ENCODE measurements at regions not wholly inside any gene's neighbourhood (a gene's known extent, or its start where the extent isn't known, plus 50 kb on each side); places are given as distances from the start of the nearest gene placed in this dataset.

DNA sequence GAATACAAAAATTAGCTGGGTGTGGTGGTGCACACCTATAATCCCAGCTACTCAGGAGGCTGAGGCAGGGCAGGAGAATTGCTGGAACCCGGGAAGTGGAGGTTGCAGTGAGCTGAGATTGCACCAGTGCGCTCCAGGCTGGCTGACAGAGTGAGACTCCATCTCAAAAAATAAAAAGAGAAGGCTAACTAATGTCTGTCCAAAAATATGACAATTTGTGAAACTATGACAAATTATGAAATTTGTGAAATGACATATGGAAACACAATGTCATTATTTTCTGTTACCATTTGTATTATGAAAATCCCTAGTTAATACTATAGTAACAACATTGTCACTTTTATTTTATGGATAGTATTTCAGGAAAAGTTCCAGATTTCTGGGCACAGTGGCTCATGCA lies 1306.3 kb upstream of the EPHA6 start:
- Mint-ChIP-seq H3K27me3 (ENCODE audit: low read depth) (no peaks in the 10 kb centered on the region), H3K4me3 (no peak overlapping the region), H3K36me3 (peaks cover 13% of the 10 kb centered on the region), H3K27ac (no peak overlapping the region), H3K9me3 (peaks cover 6% of the 10 kb centered on the region), H3K4me1 (peaks cover 6% of the 10 kb centered on the region)
- ATAC-seq, result no peak
- ChIA-PET POLR2A (no interaction called here), CTCF (no interaction called here)
- no peak for DNase-seq (ENCODE audit: low spot score)
- TF ChIP-seq, protein P1, sequence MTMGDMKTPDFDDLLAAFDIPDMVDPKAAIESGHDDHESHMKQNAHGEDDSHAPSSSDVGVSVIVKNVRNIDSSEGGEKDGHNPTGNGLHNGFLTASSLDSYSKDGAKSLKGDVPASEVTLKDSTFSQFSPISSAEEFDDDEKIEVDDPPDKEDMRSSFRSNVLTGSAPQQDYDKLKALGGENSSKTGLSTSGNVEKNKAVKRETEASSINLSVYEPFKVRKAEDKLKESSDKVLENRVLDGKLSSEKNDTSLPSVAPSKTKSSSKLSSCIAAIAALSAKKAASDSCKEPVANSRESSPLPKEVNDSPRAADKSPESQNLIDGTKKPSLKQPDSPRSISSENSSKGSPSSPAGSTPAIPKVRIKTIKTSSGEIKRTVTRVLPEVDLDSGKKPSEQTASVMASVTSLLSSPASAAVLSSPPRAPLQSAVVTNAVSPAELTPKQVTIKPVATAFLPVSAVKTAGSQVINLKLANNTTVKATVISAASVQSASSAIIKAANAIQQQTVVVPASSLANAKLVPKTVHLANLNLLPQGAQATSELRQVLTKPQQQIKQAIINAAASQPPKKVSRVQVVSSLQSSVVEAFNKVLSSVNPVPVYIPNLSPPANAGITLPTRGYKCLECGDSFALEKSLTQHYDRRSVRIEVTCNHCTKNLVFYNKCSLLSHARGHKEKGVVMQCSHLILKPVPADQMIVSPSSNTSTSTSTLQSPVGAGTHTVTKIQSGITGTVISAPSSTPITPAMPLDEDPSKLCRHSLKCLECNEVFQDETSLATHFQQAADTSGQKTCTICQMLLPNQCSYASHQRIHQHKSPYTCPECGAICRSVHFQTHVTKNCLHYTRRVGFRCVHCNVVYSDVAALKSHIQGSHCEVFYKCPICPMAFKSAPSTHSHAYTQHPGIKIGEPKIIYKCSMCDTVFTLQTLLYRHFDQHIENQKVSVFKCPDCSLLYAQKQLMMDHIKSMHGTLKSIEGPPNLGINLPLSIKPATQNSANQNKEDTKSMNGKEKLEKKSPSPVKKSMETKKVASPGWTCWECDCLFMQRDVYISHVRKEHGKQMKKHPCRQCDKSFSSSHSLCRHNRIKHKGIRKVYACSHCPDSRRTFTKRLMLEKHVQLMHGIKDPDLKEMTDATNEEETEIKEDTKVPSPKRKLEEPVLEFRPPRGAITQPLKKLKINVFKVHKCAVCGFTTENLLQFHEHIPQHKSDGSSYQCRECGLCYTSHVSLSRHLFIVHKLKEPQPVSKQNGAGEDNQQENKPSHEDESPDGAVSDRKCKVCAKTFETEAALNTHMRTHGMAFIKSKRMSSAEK (CRISPR knock-in tag; IDR thresholded peaks at IDR 0.05; ENCODE audit: borderline replicate concordance), result no peak
- TF ChIP-seq, protein P2, sequence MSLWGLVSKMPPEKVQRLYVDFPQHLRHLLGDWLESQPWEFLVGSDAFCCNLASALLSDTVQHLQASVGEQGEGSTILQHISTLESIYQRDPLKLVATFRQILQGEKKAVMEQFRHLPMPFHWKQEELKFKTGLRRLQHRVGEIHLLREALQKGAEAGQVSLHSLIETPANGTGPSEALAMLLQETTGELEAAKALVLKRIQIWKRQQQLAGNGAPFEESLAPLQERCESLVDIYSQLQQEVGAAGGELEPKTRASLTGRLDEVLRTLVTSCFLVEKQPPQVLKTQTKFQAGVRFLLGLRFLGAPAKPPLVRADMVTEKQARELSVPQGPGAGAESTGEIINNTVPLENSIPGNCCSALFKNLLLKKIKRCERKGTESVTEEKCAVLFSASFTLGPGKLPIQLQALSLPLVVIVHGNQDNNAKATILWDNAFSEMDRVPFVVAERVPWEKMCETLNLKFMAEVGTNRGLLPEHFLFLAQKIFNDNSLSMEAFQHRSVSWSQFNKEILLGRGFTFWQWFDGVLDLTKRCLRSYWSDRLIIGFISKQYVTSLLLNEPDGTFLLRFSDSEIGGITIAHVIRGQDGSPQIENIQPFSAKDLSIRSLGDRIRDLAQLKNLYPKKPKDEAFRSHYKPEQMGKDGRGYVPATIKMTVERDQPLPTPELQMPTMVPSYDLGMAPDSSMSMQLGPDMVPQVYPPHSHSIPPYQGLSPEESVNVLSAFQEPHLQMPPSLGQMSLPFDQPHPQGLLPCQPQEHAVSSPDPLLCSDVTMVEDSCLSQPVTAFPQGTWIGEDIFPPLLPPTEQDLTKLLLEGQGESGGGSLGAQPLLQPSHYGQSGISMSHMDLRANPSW (CRISPR knock-in tag; conservative IDR thresholded peaks at IDR 0.05; ENCODE audit: low read depth), result no peak
- TF ChIP-seq FOXJ3 (CRISPR knock-in tag; IDR thresholded peaks at IDR 0.05; ENCODE audit: borderline replicate concordance) (no peak), ZNF671 (CRISPR knock-in tag; IDR thresholded peaks at IDR 0.05) (no peak), ZNF232 (CRISPR knock-in tag; IDR thresholded peaks at IDR 0.05) (no peak), GABPB1 (CRISPR knock-in tag; IDR thresholded peaks at IDR 0.05) (no peak), GRHL2 (CRISPR knock-in tag; IDR thresholded peaks at IDR 0.05; ENCODE audit: insufficient replicate concordance, severe bottlenecking) (no peak), ZNF138 (CRISPR knock-in tag; conservative IDR thresholded peaks at IDR 0.05) (no peak), JAZF1 (CRISPR knock-in tag; IDR thresholded peaks at IDR 0.05) (no peak), TP53 (CRISPR knock-in tag; IDR thresholded peaks at IDR 0.05) (no peak)
- TF ChIP-seq, protein P3, sequence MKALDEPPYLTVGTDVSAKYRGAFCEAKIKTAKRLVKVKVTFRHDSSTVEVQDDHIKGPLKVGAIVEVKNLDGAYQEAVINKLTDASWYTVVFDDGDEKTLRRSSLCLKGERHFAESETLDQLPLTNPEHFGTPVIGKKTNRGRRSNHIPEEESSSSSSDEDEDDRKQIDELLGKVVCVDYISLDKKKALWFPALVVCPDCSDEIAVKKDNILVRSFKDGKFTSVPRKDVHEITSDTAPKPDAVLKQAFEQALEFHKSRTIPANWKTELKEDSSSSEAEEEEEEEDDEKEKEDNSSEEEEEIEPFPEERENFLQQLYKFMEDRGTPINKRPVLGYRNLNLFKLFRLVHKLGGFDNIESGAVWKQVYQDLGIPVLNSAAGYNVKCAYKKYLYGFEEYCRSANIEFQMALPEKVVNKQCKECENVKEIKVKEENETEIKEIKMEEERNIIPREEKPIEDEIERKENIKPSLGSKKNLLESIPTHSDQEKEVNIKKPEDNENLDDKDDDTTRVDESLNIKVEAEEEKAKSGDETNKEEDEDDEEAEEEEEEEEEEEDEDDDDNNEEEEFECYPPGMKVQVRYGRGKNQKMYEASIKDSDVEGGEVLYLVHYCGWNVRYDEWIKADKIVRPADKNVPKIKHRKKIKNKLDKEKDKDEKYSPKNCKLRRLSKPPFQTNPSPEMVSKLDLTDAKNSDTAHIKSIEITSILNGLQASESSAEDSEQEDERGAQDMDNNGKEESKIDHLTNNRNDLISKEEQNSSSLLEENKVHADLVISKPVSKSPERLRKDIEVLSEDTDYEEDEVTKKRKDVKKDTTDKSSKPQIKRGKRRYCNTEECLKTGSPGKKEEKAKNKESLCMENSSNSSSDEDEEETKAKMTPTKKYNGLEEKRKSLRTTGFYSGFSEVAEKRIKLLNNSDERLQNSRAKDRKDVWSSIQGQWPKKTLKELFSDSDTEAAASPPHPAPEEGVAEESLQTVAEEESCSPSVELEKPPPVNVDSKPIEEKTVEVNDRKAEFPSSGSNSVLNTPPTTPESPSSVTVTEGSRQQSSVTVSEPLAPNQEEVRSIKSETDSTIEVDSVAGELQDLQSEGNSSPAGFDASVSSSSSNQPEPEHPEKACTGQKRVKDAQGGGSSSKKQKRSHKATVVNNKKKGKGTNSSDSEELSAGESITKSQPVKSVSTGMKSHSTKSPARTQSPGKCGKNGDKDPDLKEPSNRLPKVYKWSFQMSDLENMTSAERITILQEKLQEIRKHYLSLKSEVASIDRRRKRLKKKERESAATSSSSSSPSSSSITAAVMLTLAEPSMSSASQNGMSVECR (CRISPR knock-in tag; IDR thresholded peaks at IDR 0.05; ENCODE audit: borderline replicate concordance), result no peak
- TF ChIP-seq, protein P4, sequence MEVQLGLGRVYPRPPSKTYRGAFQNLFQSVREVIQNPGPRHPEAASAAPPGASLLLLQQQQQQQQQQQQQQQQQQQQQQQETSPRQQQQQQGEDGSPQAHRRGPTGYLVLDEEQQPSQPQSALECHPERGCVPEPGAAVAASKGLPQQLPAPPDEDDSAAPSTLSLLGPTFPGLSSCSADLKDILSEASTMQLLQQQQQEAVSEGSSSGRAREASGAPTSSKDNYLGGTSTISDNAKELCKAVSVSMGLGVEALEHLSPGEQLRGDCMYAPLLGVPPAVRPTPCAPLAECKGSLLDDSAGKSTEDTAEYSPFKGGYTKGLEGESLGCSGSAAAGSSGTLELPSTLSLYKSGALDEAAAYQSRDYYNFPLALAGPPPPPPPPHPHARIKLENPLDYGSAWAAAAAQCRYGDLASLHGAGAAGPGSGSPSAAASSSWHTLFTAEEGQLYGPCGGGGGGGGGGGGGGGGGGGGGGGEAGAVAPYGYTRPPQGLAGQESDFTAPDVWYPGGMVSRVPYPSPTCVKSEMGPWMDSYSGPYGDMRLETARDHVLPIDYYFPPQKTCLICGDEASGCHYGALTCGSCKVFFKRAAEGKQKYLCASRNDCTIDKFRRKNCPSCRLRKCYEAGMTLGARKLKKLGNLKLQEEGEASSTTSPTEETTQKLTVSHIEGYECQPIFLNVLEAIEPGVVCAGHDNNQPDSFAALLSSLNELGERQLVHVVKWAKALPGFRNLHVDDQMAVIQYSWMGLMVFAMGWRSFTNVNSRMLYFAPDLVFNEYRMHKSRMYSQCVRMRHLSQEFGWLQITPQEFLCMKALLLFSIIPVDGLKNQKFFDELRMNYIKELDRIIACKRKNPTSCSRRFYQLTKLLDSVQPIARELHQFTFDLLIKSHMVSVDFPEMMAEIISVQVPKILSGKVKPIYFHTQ (CRISPR knock-in tag; IDR thresholded peaks at IDR 0.05), result no peak
- TF ChIP-seq, protein P5, sequence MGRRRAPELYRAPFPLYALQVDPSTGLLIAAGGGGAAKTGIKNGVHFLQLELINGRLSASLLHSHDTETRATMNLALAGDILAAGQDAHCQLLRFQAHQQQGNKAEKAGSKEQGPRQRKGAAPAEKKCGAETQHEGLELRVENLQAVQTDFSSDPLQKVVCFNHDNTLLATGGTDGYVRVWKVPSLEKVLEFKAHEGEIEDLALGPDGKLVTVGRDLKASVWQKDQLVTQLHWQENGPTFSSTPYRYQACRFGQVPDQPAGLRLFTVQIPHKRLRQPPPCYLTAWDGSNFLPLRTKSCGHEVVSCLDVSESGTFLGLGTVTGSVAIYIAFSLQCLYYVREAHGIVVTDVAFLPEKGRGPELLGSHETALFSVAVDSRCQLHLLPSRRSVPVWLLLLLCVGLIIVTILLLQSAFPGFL (CRISPR knock-in tag; IDR thresholded peaks at IDR 0.05; ENCODE audit: borderline replicate concordance), result no peak
- TF ChIP-seq, protein P6, sequence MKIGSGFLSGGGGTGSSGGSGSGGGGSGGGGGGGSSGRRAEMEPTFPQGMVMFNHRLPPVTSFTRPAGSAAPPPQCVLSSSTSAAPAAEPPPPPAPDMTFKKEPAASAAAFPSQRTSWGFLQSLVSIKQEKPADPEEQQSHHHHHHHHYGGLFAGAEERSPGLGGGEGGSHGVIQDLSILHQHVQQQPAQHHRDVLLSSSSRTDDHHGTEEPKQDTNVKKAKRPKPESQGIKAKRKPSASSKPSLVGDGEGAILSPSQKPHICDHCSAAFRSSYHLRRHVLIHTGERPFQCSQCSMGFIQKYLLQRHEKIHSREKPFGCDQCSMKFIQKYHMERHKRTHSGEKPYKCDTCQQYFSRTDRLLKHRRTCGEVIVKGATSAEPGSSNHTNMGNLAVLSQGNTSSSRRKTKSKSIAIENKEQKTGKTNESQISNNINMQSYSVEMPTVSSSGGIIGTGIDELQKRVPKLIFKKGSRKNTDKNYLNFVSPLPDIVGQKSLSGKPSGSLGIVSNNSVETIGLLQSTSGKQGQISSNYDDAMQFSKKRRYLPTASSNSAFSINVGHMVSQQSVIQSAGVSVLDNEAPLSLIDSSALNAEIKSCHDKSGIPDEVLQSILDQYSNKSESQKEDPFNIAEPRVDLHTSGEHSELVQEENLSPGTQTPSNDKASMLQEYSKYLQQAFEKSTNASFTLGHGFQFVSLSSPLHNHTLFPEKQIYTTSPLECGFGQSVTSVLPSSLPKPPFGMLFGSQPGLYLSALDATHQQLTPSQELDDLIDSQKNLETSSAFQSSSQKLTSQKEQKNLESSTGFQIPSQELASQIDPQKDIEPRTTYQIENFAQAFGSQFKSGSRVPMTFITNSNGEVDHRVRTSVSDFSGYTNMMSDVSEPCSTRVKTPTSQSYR (CRISPR knock-in tag; IDR thresholded peaks at IDR 0.05), result no peak
- TF ChIP-seq, protein P7, sequence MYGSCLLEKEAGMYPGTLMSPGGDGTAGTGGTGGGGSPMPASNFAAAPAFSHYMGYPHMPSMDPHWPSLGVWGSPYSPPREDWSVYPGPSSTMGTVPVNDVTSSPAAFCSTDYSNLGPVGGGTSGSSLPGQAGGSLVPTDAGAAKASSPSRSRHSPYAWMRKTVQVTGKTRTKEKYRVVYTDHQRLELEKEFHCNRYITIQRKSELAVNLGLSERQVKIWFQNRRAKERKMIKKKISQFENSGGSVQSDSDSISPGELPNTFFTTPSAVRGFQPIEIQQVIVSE (CRISPR knock-in tag; IDR thresholded peaks at IDR 0.05; ENCODE audit: borderline replicate concordance), result no peak
- TF ChIP-seq, protein P8, sequence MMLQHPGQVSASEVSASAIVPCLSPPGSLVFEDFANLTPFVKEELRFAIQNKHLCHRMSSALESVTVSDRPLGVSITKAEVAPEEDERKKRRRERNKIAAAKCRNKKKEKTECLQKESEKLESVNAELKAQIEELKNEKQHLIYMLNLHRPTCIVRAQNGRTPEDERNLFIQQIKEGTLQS (CRISPR knock-in tag; conservative IDR thresholded peaks at IDR 0.05), result no peak

Data from WTC11 (cell line).